ENCODE measurements at regions not wholly inside any gene's neighbourhood (a gene's known extent, or its start where the extent isn't known, plus 50 kb on each side); places are given as distances from the start of the nearest gene placed in this dataset.

GRCh38 chr2:239599299-239599698 lies 198.5 kb upstream of the HDAC4 start:
- TF ChIP-seq POLR2A (IDR thresholded peaks at IDR 0.05) (no peak), CTCF (IDR thresholded peaks at IDR 0.05) (no peak), POLR2AphosphoS5 (IDR thresholded peaks at IDR 0.05) (no peak)
